Neuronal stem cell (in vitro differentiated cells): ENCODE measurements at regions not wholly inside any gene's neighbourhood (a gene's known extent, or its start where the extent isn't known, plus 50 kb on each side); places are given as distances from the start of the nearest gene placed in this dataset.

Experiments used
- DNase-seq: peaks from one replicate; pipeline ENCODE4 v3.0.0-alpha.2; 2013; ENCODE audit warnings: low spot score
- H2AFZ ChIP-seq: one replicate; pipeline ENCODE4 v1.6.1; 2013; ENCODE audit warnings: mild to moderate bottlenecking, low read length, inconsistent platforms
- H2AK5ac ChIP-seq: 2 replicates; pipeline ENCODE4 v1.6.1; 2013; ENCODE audit warnings: low read depth, mild to moderate bottlenecking, inconsistent platforms, low read length, moderate library complexity, mixed read lengths
- H2BK120ac ChIP-seq: 2 replicates; pipeline ENCODE4 v1.6.1; 2013; ENCODE audit warnings: low read depth, mild to moderate bottlenecking, inconsistent platforms, low read length, moderate library complexity, mixed read lengths
- H2BK12ac ChIP-seq: one replicate; pipeline ENCODE4 v1.6.1; 2013; ENCODE audit warnings: low read length, inconsistent platforms
- H2BK15ac ChIP-seq: 2 replicates; pipeline ENCODE4 v1.6.1; 2013; ENCODE audit warnings: mild to moderate bottlenecking, low read length, inconsistent platforms, mixed read lengths
- H2BK5ac ChIP-seq: one replicate; pipeline ENCODE4 v1.6.1; 2013; ENCODE audit warnings: inconsistent platforms, mild to moderate bottlenecking, low read length, moderate library complexity
- H3K14ac ChIP-seq: one replicate; pipeline ENCODE4 v1.6.1; 2013; ENCODE audit warnings: low read length, inconsistent platforms
- H3K18ac ChIP-seq: 2 replicates; pipeline ENCODE4 v1.6.1; 2013; ENCODE audit warnings: low read length, inconsistent platforms
- H3K23ac ChIP-seq: 2 replicates; pipeline ENCODE4 v1.6.1; 2013; ENCODE audit warnings: low read depth, mild to moderate bottlenecking, mixed read lengths, low read length, inconsistent platforms; ENCODE audit not compliant: poor library complexity
- H3K27ac ChIP-seq: replicated peaks from 3 replicates; pipeline ENCODE4 v1.5.1; 2013; ENCODE audit warnings: low read length, inconsistent platforms
- H3K27me3 ChIP-seq, 3 experiments: 2 replicates each; pipeline ENCODE4 v1.6.1; 2013; ENCODE audit warnings: low read length in 3 of 3, mild to moderate bottlenecking in 2 of 3, inconsistent platforms in 1 of 3, low read depth in 1 of 3, mixed read lengths in 1 of 3, moderate library complexity in 1 of 3; ENCODE audit not compliant: control insufficient read depth in 3 of 3, insufficient read depth in 3 of 3
- H3K36me3 ChIP-seq, 2 donors: replicated peaks in 1 of 2; 2 replicates each; pipeline ENCODE4 v1.6.1; 2013; ENCODE audit warnings: low read length in 2 of 2; ENCODE audit not compliant: control insufficient read depth in 2 of 2, insufficient read depth in 2 of 2
- H3K4ac ChIP-seq: 2 replicates; pipeline ENCODE4 v1.6.1; 2013; ENCODE audit warnings: inconsistent platforms, mild to moderate bottlenecking, low read length, moderate library complexity
- H3K4me1 ChIP-seq, 2 donors: 1 replicate in 1 of 2; 2 replicates in 1 of 2; pipeline ENCODE4 v1.6.1; 2013; ENCODE audit warnings: low read length in 2 of 2, low read depth in 1 of 2; ENCODE audit not compliant: control insufficient read depth in 2 of 2, insufficient read depth in 1 of 2
- H3K4me2 ChIP-seq: one replicate; pipeline ENCODE4 v1.6.1; 2013; ENCODE audit warnings: mild to moderate bottlenecking, low read length, inconsistent platforms; ENCODE audit not compliant: insufficient read depth, poor library complexity, severe bottlenecking
- H3K4me3 ChIP-seq, 2 donors: 2 replicates each; pipeline ENCODE4 v1.5.1; 2013; ENCODE audit warnings: low read length in 2 of 2, mild to moderate bottlenecking in 2 of 2, inconsistent platforms in 1 of 2, moderate library complexity in 1 of 2
- H3K79me1 ChIP-seq: one replicate; pipeline ENCODE4 v1.6.1; 2013; ENCODE audit warnings: low read depth, mild to moderate bottlenecking, inconsistent platforms, low read length, moderate library complexity
- H3K9ac ChIP-seq: one replicate; pipeline ENCODE4 v1.6.1; 2013; ENCODE audit warnings: mild to moderate bottlenecking, low read depth, low read length, inconsistent platforms; ENCODE audit not compliant: poor library complexity
- H3K9me3 ChIP-seq, 2 donors: replicated peaks in 1 of 2; 2 replicates each; pipeline versions ENCODE3 to v1.6.1; 2013; ENCODE audit warnings: low read length in 2 of 2, mild to moderate bottlenecking in 2 of 2, inconsistent platforms in 1 of 2, low read depth in 1 of 2, mixed read lengths in 1 of 2, moderate library complexity in 1 of 2; ENCODE audit not compliant: control insufficient read depth in 2 of 2, insufficient read depth in 1 of 2
- H4K8ac ChIP-seq: one replicate; pipeline ENCODE4 v1.6.1; 2013; ENCODE audit warnings: low read depth, mild to moderate bottlenecking, inconsistent platforms, low read length, moderate library complexity
- H4K91ac ChIP-seq: one replicate; pipeline ENCODE4 v1.6.1; 2013; ENCODE audit warnings: low read length, low read depth, mild to moderate bottlenecking, inconsistent platforms; ENCODE audit not compliant: poor library complexity
- WGBS, 2 donors: extraction: QIAGEN DNeasy Blood & Tissue Kit; methylation state at CpG; one replicate each; pipeline ENCODE4 v1.1.7; 2013; ENCODE audit warnings: missing lambda C conversion rate in 2 of 2, mixed read lengths in 1 of 2; ENCODE audit not compliant: insufficient read length in 2 of 2, insufficient replicate concordance in 1 of 2; ENCODE audit errors: extremely low coverage in 2 of 2; 5-methylcytosine and 5-hydroxymethylcytosine counted together

GRCh38 chr3:82261637-82262036 is 500.2 kb upstream of the GBE1 start:
- H3K79me1 ChIP-seq = no peaks in the 10 kb centered on the region
- H3K4ac ChIP-seq = no peak overlapping the region
- H2AFZ ChIP-seq = peak overlapping the region; percentile 75
- no peak overlapping the region for H4K91ac ChIP-seq
- no peak overlapping the region for H2BK12ac ChIP-seq
- no peak overlapping the region for H2BK120ac ChIP-seq
- no peaks in the 10 kb centered on the region for H3K9me3 ChIP-seq
- H3K36me3 ChIP-seq = no peaks in the 10 kb centered on the region
- no peak overlapping the region for H3K18ac ChIP-seq
- H3K9ac ChIP-seq = no peak overlapping the region
- H2BK15ac ChIP-seq = no peak overlapping the region
- no peaks in the 10 kb centered on the region for H3K27me3 ChIP-seq
- no peak for DNase-seq
- H4K8ac ChIP-seq = no peak overlapping the region
- no peak overlapping the region for H3K4me3 ChIP-seq
- no peak overlapping the region for H2AK5ac ChIP-seq
- H2BK5ac ChIP-seq = no peak overlapping the region
- H3K14ac ChIP-seq = no peak overlapping the region
- H3K4me1 ChIP-seq = peaks cover 0 to 1% of the 10 kb centered on the region in 2 donors
- H3K27ac ChIP-seq = no peak overlapping the region
- H3K4me2 ChIP-seq = no peak overlapping the region
- H3K23ac ChIP-seq = no peak overlapping the region

- no peaks in the 10 kb centered on the region for H3K27me3 ChIP-seq
- no peak overlapping the region for H2BK120ac ChIP-seq
- H4K91ac ChIP-seq = no peak overlapping the region
These were observed 499.6 kb upstream of the GBE1 start for GRCh38 chr3:82261013-82261412.

GRCh38 chr3:82259994-82260393 is 498.5 kb upstream of the GBE1 start:
- no CpG with 5 or more reads among the region's 4 CpGs for WGBS, 2 donors
- H3K4me1 ChIP-seq = peaks cover 0 to 1% of the 10 kb centered on the region in 2 donors
- DNase-seq = no peak
- no peak overlapping the region for H2BK15ac ChIP-seq
- no peaks in the 10 kb centered on the region for H3K9me3 ChIP-seq
- H3K9ac ChIP-seq = no peak overlapping the region
- no peaks in the 10 kb centered on the region for H3K36me3 ChIP-seq
- no peak overlapping the region for H4K91ac ChIP-seq
- no peak overlapping the region for H3K23ac ChIP-seq
- no peak overlapping the region for H2BK5ac ChIP-seq
- H3K27me3 ChIP-seq = no peaks in the 10 kb centered on the region
- no peak overlapping the region for H3K27ac ChIP-seq
- H3K4me2 ChIP-seq = no peak overlapping the region
- no peak overlapping the region for H2AK5ac ChIP-seq
- no peak overlapping the region for H3K4ac ChIP-seq
- H3K18ac ChIP-seq = no peak overlapping the region
- no peak overlapping the region for H3K4me3 ChIP-seq
- no peak overlapping the region for H4K8ac ChIP-seq
- H2BK12ac ChIP-seq = no peak overlapping the region
- no peak overlapping the region for H3K14ac ChIP-seq
- no peaks in the 10 kb centered on the region for H3K79me1 ChIP-seq
- no peak overlapping the region for H2BK120ac ChIP-seq
- peak overlapping the region; percentile 7 for H2AFZ ChIP-seq

More at GRCh38 chr3:82261013-82261412, 499.6 kb upstream of the GBE1 start:
- no peak overlapping the region for H3K23ac ChIP-seq
- no peaks in the 10 kb centered on the region for H3K36me3 ChIP-seq
- no peaks in the 10 kb centered on the region for H3K9me3 ChIP-seq
- no peak overlapping the region for H2BK12ac ChIP-seq
- H3K9ac ChIP-seq = no peak overlapping the region
- no peak overlapping the region for H3K27ac ChIP-seq
- no peaks in the 10 kb centered on the region for H3K79me1 ChIP-seq
- H2AK5ac ChIP-seq = no peak overlapping the region
- WGBS, 2 donors = no CpG with 5 or more reads among the region's 1 CpG
- no peak overlapping the region for H2BK15ac ChIP-seq
- H2BK5ac ChIP-seq = no peak overlapping the region
- peaks cover 0 to 1% of the 10 kb centered on the region in 2 donors for H3K4me1 ChIP-seq
- no peak for DNase-seq
- H3K4me3 ChIP-seq = no peak overlapping the region
- no peak overlapping the region for H3K14ac ChIP-seq
- H3K4ac ChIP-seq = no peak overlapping the region
- H3K4me2 ChIP-seq = no peak overlapping the region
- no peak overlapping the region for H2AFZ ChIP-seq
- no peak overlapping the region for H4K8ac ChIP-seq
- no peak overlapping the region for H3K18ac ChIP-seq

- Histone ChIP-seq H2BK12ac (no peak overlapping the region), H4K8ac (no peak overlapping the region), H2BK15ac (no peak overlapping the region), H3K27ac (no peak overlapping the region), H3K4me2 (no peak overlapping the region), H3K27me3 (no peaks in the 10 kb centered on the region), H3K36me3 (no peaks in the 10 kb centered on the region), H3K4me3 (no peak overlapping the region), H3K18ac (no peak overlapping the region), H4K91ac (no peak overlapping the region), H3K4ac (no peak overlapping the region), H3K9ac (no peak overlapping the region), H2AFZ (no peak overlapping the region), H3K79me1 (no peaks in the 10 kb centered on the region), H2BK5ac (no peak overlapping the region), H2BK120ac (no peak overlapping the region), H3K14ac (no peak overlapping the region), H2AK5ac (no peak overlapping the region), H3K4me1 (no peaks in the 10 kb centered on the region), H3K9me3 (no peaks in the 10 kb centered on the region), H3K23ac (no peak overlapping the region)
- WGBS, 2 donors = no CpG with 5 or more reads among the region's 4 CpGs
- DNase-seq = no peak
These were observed 478.9 kb upstream of the GBE1 start for GRCh38 chr3:82240322-82240721.
